ENCODE measurements at regions not wholly inside any gene's neighbourhood (a gene's known extent, or its start where the extent isn't known, plus 50 kb on each side); places are given as distances from the start of the nearest gene placed in this dataset.

DNA sequence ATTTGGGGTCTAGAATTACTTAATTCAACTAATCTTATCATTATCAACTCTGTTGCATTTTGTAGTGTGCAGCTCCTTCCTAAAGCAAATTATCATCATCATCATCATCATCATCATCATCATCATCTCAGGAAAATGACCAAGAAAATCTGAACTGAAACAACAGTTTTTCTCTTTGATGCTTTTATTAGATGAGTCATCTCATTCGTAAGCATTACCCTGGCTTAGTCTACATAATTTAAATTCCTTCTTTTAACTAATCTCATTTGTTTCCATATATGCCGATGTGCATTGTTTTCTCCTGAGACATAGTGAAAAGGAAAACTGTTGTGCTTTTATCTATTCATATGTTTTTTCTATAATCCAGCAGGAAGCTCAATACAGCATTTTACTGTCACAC, 173.0 kb upstream of the PDE4D start:
- CTCF ChIA-PET: no interaction called here
- no CpG with 5 or more reads among the region's 2 CpGs for whole genome bisulfite sequencing (ENCODE audit: insufficient coverage)

DNA sequence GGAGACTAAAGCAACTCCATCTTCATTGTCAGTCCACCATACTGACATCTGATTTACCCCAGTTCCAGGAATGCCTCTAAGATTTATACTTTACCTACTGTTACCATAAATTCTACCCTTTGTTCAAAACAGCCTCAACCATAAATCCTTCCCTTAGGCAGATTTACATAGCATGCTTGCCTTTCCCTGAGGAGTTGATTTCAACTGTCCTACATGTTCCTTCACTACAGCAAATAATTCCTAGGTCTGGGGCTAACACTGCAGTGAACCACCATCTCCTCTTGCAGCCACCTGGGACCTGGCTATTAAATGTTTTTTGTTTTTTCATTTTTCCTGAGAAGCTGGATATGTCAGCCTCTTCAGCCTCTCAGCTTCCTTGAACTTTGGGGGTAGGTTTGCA, 166.9 kb upstream of the PDE4D start:
- TF ChIP-seq EZH2 (IDR thresholded peaks at IDR 0.05; ENCODE audit: borderline replicate concordance, insufficient read depth, low read depth, low read length, poor library complexity, severe bottlenecking): no peak
- TF ChIP-seq, protein P1, sequence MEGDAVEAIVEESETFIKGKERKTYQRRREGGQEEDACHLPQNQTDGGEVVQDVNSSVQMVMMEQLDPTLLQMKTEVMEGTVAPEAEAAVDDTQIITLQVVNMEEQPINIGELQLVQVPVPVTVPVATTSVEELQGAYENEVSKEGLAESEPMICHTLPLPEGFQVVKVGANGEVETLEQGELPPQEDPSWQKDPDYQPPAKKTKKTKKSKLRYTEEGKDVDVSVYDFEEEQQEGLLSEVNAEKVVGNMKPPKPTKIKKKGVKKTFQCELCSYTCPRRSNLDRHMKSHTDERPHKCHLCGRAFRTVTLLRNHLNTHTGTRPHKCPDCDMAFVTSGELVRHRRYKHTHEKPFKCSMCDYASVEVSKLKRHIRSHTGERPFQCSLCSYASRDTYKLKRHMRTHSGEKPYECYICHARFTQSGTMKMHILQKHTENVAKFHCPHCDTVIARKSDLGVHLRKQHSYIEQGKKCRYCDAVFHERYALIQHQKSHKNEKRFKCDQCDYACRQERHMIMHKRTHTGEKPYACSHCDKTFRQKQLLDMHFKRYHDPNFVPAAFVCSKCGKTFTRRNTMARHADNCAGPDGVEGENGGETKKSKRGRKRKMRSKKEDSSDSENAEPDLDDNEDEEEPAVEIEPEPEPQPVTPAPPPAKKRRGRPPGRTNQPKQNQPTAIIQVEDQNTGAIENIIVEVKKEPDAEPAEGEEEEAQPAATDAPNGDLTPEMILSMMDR (IDR thresholded peaks at IDR 0.05): no peak
- no peaks in the 10 kb centered on the region for H3K9me3 ChIP-seq (ENCODE audit: control extremely low read depth in 1 of 3, control insufficient read depth in 2 of 3, insufficient read depth in 1 of 3, low read length in 2 of 3)
- no peak overlapping the region for H3K27ac Mint-ChIP-seq
- no peaks in the 10 kb centered on the region for H3K4me1 ChIP-seq (ENCODE audit: control insufficient read depth in 2 of 2, insufficient read depth in 2 of 2, low read length in 2 of 2)
- H2AFZ ChIP-seq (ENCODE audit: insufficient read depth, low read depth, low read length, poor library complexity, severe bottlenecking): no peak overlapping the region
- no peaks in the 10 kb centered on the region for H3K27me3 ChIP-seq (replicated peaks in 1 of 4; ENCODE audit: control extremely low read depth in 1 of 4, control insufficient read depth in 3 of 4, insufficient read depth in 4 of 4, low read length in 3 of 4)
- no peak overlapping the region for H3K4me3 Mint-ChIP-seq
- H3K9me3 Mint-ChIP-seq (ENCODE audit: insufficient read depth): no peaks in the 10 kb centered on the region
- H3K4me3 ChIP-seq (ENCODE audit: control extremely low read depth in 1 of 5, extremely low read depth in 1 of 5, insufficient read depth in 1 of 5, low read depth in 2 of 5, low read length in 4 of 5): no peak overlapping the region
- H3K27me3 Mint-ChIP-seq: no peaks in the 10 kb centered on the region
- no peaks in the 10 kb centered on the region for H4K20me1 ChIP-seq (ENCODE audit: control insufficient read depth, insufficient read depth, low read length, poor library complexity, severe bottlenecking)
- no peaks in the 10 kb centered on the region for H3K79me2 ChIP-seq (ENCODE audit: control insufficient read depth, insufficient read depth, low read length)
- H3K4me1 Mint-ChIP-seq: no peaks in the 10 kb centered on the region
- DNase-seq: no peak
- intact Hi-C loops (cut with micrococcal nuclease): no loop called here
- no peaks in the 10 kb centered on the region for H3K36me3 ChIP-seq (replicated peaks in 1 of 2; ENCODE audit: control extremely low read depth in 1 of 2, control insufficient read depth in 1 of 2, extremely low read depth in 1 of 2, insufficient read depth in 2 of 2, low read length in 1 of 2)
- no peak for ATAC-seq (ENCODE audit: low read depth)
- ChIA-PET POLR2A (no interaction called here), CTCF (no interaction called here)
- H3K4me2 ChIP-seq (replicated peaks; ENCODE audit: low read depth, low read length, poor library complexity, severe bottlenecking): no peak overlapping the region
- H3K27ac ChIP-seq (ENCODE audit: low read length in 2 of 2): no peak overlapping the region
- no peak overlapping the region for H3K9ac ChIP-seq (ENCODE audit: low read length)

More for the DNA sequence above, 173.0 kb upstream of the PDE4D start:
- POLR2A ChIA-PET: no interaction called here
- Histone ChIP-seq H3K27ac (ENCODE audit: low read length in 2 of 2) (no peak overlapping the region), H3K79me2 (ENCODE audit: control insufficient read depth, insufficient read depth, low read length) (no peaks in the 10 kb centered on the region), H3K9ac (ENCODE audit: low read length) (no peak overlapping the region), H3K36me3 (replicated peaks in 1 of 2; ENCODE audit: control extremely low read depth in 1 of 2, control insufficient read depth in 1 of 2, extremely low read depth in 1 of 2, insufficient read depth in 2 of 2, low read length in 1 of 2) (no peaks in the 10 kb centered on the region), H3K9me3 (ENCODE audit: control extremely low read depth in 1 of 3, control insufficient read depth in 2 of 3, insufficient read depth in 1 of 3, low read length in 2 of 3) (peaks cover 0 to 3% (median 0%) of the 10 kb centered on the region in 3 donors), H3K4me1 (ENCODE audit: control insufficient read depth in 2 of 2, insufficient read depth in 2 of 2, low read length in 2 of 2) (no peaks in the 10 kb centered on the region), H3K27me3 (replicated peaks in 1 of 4; ENCODE audit: control extremely low read depth in 1 of 4, control insufficient read depth in 3 of 4, insufficient read depth in 4 of 4, low read length in 3 of 4) (no peaks in the 10 kb centered on the region), H3K4me2 (replicated peaks; ENCODE audit: low read depth, low read length, poor library complexity, severe bottlenecking) (no peak overlapping the region), H2AFZ (ENCODE audit: insufficient read depth, low read depth, low read length, poor library complexity, severe bottlenecking) (no peak overlapping the region), H3K4me3 (ENCODE audit: control extremely low read depth in 1 of 5, extremely low read depth in 1 of 5, insufficient read depth in 1 of 5, low read depth in 2 of 5, low read length in 4 of 5) (no peak overlapping the region), H4K20me1 (ENCODE audit: control insufficient read depth, insufficient read depth, low read length, poor library complexity, severe bottlenecking) (no peaks in the 10 kb centered on the region)
- DNase-seq (no peak), ATAC-seq (ENCODE audit: low read depth) (no peak)
- Mint-ChIP-seq H3K27me3 (no peaks in the 10 kb centered on the region), H3K27ac (no peak overlapping the region), H3K4me1 (no peaks in the 10 kb centered on the region), H3K9me3 (ENCODE audit: insufficient read depth) (peaks cover 4% of the 10 kb centered on the region), H3K4me3 (no peak overlapping the region)
- no peak for TF ChIP-seq EZH2 (IDR thresholded peaks at IDR 0.05; ENCODE audit: borderline replicate concordance, insufficient read depth, low read depth, low read length, poor library complexity, severe bottlenecking)
- intact Hi-C loops (cut with micrococcal nuclease): no loop called here
